Vagina (tissue), 2 donors: ENCODE measurements at regions not wholly inside any gene's neighbourhood (a gene's known extent, or its start where the extent isn't known, plus 50 kb on each side); places are given as distances from the start of the nearest gene placed in this dataset.
"Not testable (repeated sequence)": the region's sequence is repeated elsewhere in the genome, so short reads cannot be mapped to it uniquely, and the experiment has no call there.

ENCODE experiments used
- DNase-seq, 2 donors: peaks; one replicate each; pipeline ENCODE4 v3.0.0-alpha.2; 2017; ENCODE audit errors: extremely low spot score in 2 of 2
- H3K27ac ChIP-seq: fragments of 200-600 bp; sonication (generic); one replicate; pipeline ENCODE4 v1.5.1; 2019
- H3K27me3 ChIP-seq: fragments of 200-600 bp; sonication (generic); one replicate; pipeline ENCODE4 v1.5.1; 2019
- H3K36me3 ChIP-seq, 2 donors: fragments of 200-600 bp; sonication (generic); one replicate each; pipeline ENCODE4 v1.5.1; 2017 to 2019
- H3K4me1 ChIP-seq: fragments of 200-600 bp; sonication (generic); one replicate; pipeline ENCODE4 v1.5.1; 2019
- H3K4me3 ChIP-seq, 2 donors: fragments of 200-600 bp; sonication (generic); 1 replicate in 1 of 2; 2 replicates in 1 of 2; pipeline ENCODE4 v1.5.1; 2016 to 2019
- H3K9me3 ChIP-seq: fragments of 200-600 bp; sonication (generic); one replicate; pipeline ENCODE4 v1.5.1; 2019
- POLR2A ChIP-seq, 2 donors: fragments of 450-650 bp; IDR thresholded peaks; one replicate each; pipeline ENCODE4 v1.6.1; 2017; ENCODE audit warnings: antibody characterized with exemption in 2 of 2, mild to moderate bottlenecking in 2 of 2, moderate library complexity in 2 of 2
- POLR2AphosphoS5 ChIP-seq, 2 donors: sonication (generic); formaldehyde crosslinking; IDR thresholded peaks; one replicate each; pipeline ENCODE4 v1.9.0; 2017; ENCODE audit warnings: antibody characterized with exemption in 2 of 2, mild to moderate bottlenecking in 2 of 2, low read depth in 1 of 2; ENCODE audit not compliant: insufficient read depth in 1 of 2
- intact Hi-C: fragments of 100-400 bp; cut with DNase I; formaldehyde crosslinking; loops from one replicate; pipeline ENCODE4 v1.15.1; 2023
- TF ChIP-seq, protein P1 (sequence below), 3 experiments: fragments of 450-650 bp in 2 of 3; fragments of 200-600 bp in 1 of 3; sonication (generic) in 1 of 3; IDR thresholded peaks; one replicate each; pipeline ENCODE4 v1.5.1; 2017 to 2019; ENCODE audit warnings: antibody characterized with exemption in 3 of 3, mild to moderate bottlenecking in 2 of 3, moderate library complexity in 2 of 3

DNA sequence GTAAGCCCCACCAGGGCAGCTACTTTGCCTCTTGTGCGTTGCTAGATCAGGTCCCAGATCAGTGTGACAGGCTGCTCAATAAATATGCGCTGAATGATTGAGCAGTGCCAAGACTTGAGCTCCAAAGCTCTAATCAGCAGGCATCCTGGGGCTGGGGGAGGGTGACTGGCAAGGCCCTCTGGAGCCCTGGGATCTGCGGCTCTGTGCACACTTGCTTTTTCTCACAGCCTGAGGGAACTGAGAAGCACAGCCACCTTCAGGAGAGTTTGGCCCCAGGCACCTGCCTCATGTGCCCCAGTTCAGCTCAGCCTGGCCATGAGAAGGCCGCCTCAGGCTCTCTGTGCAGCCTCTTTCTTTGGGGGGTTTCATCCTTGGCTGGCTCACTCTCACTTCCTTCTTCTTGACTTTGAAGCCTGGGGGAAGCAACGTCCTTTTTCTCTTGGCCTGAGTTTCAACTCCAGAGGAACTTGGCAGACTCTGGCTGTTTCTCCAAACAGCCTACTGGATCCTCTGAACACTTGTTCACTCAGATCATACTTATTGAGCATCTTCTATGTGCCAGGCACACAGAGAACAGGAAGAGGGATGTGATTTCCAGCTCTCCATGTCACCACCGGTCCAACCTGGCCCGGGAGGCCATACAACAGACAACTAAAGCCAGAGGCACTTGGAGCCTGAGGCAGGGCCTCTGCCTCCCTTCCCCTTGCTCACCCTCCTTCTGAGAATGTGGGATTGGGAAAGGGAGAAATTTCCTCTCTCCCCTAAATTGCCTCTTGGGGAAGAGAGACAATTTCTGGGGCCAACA is 114.0 kb downstream of the VEGFA start:
- Histone ChIP-seq H3K27me3 (no peaks in the 10 kb centered on the region), H3K4me3 (no peak overlapping the region), H3K27ac (no peak overlapping the region), H3K9me3 (no peaks in the 10 kb centered on the region), H3K4me1 (peaks cover 11% of the 10 kb centered on the region), H3K36me3 (no peaks in the 10 kb centered on the region)
- TF ChIP-seq POLR2AphosphoS5 (IDR thresholded peaks at IDR 0.05; ENCODE audit: insufficient read depth in 1 of 2, low read depth in 1 of 2) (no peak), POLR2A (IDR thresholded peaks at IDR 0.05) (no peak)
- TF ChIP-seq, protein P1, sequence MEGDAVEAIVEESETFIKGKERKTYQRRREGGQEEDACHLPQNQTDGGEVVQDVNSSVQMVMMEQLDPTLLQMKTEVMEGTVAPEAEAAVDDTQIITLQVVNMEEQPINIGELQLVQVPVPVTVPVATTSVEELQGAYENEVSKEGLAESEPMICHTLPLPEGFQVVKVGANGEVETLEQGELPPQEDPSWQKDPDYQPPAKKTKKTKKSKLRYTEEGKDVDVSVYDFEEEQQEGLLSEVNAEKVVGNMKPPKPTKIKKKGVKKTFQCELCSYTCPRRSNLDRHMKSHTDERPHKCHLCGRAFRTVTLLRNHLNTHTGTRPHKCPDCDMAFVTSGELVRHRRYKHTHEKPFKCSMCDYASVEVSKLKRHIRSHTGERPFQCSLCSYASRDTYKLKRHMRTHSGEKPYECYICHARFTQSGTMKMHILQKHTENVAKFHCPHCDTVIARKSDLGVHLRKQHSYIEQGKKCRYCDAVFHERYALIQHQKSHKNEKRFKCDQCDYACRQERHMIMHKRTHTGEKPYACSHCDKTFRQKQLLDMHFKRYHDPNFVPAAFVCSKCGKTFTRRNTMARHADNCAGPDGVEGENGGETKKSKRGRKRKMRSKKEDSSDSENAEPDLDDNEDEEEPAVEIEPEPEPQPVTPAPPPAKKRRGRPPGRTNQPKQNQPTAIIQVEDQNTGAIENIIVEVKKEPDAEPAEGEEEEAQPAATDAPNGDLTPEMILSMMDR (IDR thresholded peaks at IDR 0.05) = no peak
- DNase-seq = no peak
- intact Hi-C loops = no loop called here

- not testable (repeated sequence) for H3K36me3 ChIP-seq
Measured at GRCh38 chr6:43882690-43883448, 112.9 kb downstream of the VEGFA start.

GRCh38 chr6:43880236-43881137 is 110.5 kb downstream of the VEGFA start:
- H3K27me3 ChIP-seq = no peaks in the 10 kb centered on the region
- DNase-seq = no peak
- no peaks in the 10 kb centered on the region for H3K36me3 ChIP-seq
- H3K9me3 ChIP-seq = no peaks in the 10 kb centered on the region
- H3K4me1 ChIP-seq = peaks cover 19% of the 10 kb centered on the region
- TF ChIP-seq, protein P1 (IDR thresholded peaks at IDR 0.05) = no peak
- TF ChIP-seq POLR2A (IDR thresholded peaks at IDR 0.05) (no peak), POLR2AphosphoS5 (IDR thresholded peaks at IDR 0.05; ENCODE audit: insufficient read depth in 1 of 2, low read depth in 1 of 2) (no peak)
- no peak overlapping the region for H3K4me3 ChIP-seq
- H3K27ac ChIP-seq = no peak overlapping the region
- intact Hi-C loops = no loop called here

More at GRCh38 chr6:43882690-43883448, 112.9 kb downstream of the VEGFA start:
- H3K27me3 ChIP-seq, H3K4me3 ChIP-seq, intact Hi-C loops, DNase-seq, H3K27ac ChIP-seq, H3K9me3 ChIP-seq: not testable (repeated sequence)
- peaks cover 19% of the 10 kb centered on the region for H3K4me1 ChIP-seq

- intact Hi-C loops = no loop called here
- peaks cover 19% of the 10 kb centered on the region for H3K4me1 ChIP-seq
Measured at GRCh38 chr6:43879722-43880121, 109.7 kb downstream of the VEGFA start.

More at GRCh38 chr6:43879722-43880121, 109.7 kb downstream of the VEGFA start:
- Histone ChIP-seq H3K27ac (no peak overlapping the region), H3K4me3 (no peak overlapping the region), H3K36me3 (no peaks in the 10 kb centered on the region), H3K27me3 (no peaks in the 10 kb centered on the region), H3K9me3 (no peaks in the 10 kb centered on the region)
- DNase-seq = no peak
- TF ChIP-seq, protein P1 (IDR thresholded peaks at IDR 0.05) = no peak
- TF ChIP-seq POLR2AphosphoS5 (IDR thresholded peaks at IDR 0.05; ENCODE audit: insufficient read depth in 1 of 2, low read depth in 1 of 2) = no peak
